GM12878 (cell line): ENCODE measurements at regions not wholly inside any gene's neighbourhood (a gene's known extent, or its start where the extent isn't known, plus 50 kb on each side); places are given as distances from the start of the nearest gene placed in this dataset.

Experiments
- ATAC-seq: fragments of 200-7000 bp; cut with Tn5 transposase; 3 replicates; pipeline ENCODE4 v1.9.1; 2020; ENCODE audit warnings: mild to moderate bottlenecking, moderate library complexity
- BruUV-seq: library from RNA; stranded (reverse); fragments of 400-500 nt; replicated peaks from 2 replicates; lab custom pipeline; 2021; lab: Mats Ljungman, UMichigan
- CTCF ChIA-PET: fragments of 300-600 bp; sonication (Branson Sonifier 250); formaldehyde crosslinking; extraction: SDS; loops from one replicate; lab custom pipeline; 2021; ENCODE audit warnings: inconsistent platforms; lab: Yijun Ruan, JAX
- POLR2A ChIA-PET: fragments of 350-600 bp; formaldehyde crosslinking; extraction: SDS; loops from one replicate; lab custom pipeline; 2021; ENCODE audit warnings: inconsistent platforms; lab: Charles Lee
- RAD21 ChIA-PET: fragments of 300-600 bp; sonication (Branson Sonifier 250); formaldehyde crosslinking; loops from one replicate; lab custom pipeline; 2023; ENCODE audit warnings: antibody characterized with exemption; ENCODE audit not compliant: unreplicated experiment; lab: Charles Lee
- SMC1A ChIA-PET: fragments of 300-600 bp; sonication (Branson Sonifier 250); formaldehyde crosslinking; loops from one replicate; lab custom pipeline; 2023; ENCODE audit not compliant: unreplicated experiment, uncharacterized antibody; lab: Charles Lee
- DNase-seq: peaks from one replicate; pipeline ENCODE4 v3.0.0-alpha.2; 2011; ENCODE audit warnings: low read depth, low spot score
- FAIRE-seq: peaks from 3 replicates; lab custom pipeline; 2011; peaks lifted over from hg19 to GRCh38; lab: Jason Lieb, UNC
- H2AFZ ChIP-seq: 2 replicates; pipeline ENCODE4 v1.6.0; 2011; ENCODE audit warnings: low read depth, low read length, control low read depth; ENCODE audit not compliant: control insufficient read depth
- H3K27ac ChIP-seq: 2 replicates; pipeline ENCODE4 v1.5.1; 2011; ENCODE audit warnings: control low read depth; ENCODE audit not compliant: control insufficient read depth, insufficient read depth
- H3K27me3 ChIP-seq, 2 experiments: replicated peaks in 1 of 2; 2 replicates each; pipeline versions ENCODE4 v1.6.0 to v1.6.1; 2011; ENCODE audit warnings: low read length in 1 of 2; ENCODE audit not compliant: control insufficient read depth in 2 of 2, insufficient read depth in 2 of 2
- H3K36me3 ChIP-seq, 2 experiments: 2 replicates each; pipeline ENCODE4 v1.5.1; 2011; ENCODE audit warnings: low read length in 1 of 2; ENCODE audit not compliant: control insufficient read depth in 2 of 2, insufficient read depth in 2 of 2
- H3K4me1 ChIP-seq: 2 replicates; pipeline ENCODE4 v1.6.1; 2011; ENCODE audit warnings: mild to moderate bottlenecking, low read length, moderate library complexity, mixed read lengths; ENCODE audit not compliant: control insufficient read depth, insufficient read depth
- H3K4me2 ChIP-seq: 2 replicates; pipeline ENCODE4 v1.6.0; 2011; ENCODE audit warnings: control low read depth; ENCODE audit not compliant: control insufficient read depth, insufficient read depth
- H3K4me3 ChIP-seq: fragments of 200-600 bp; sonication (generic); 2 replicates; pipeline ENCODE4 v1.5.1; 2016
- H3K79me2 ChIP-seq: 2 replicates; pipeline ENCODE4 v1.6.0; 2011; ENCODE audit warnings: low read length; ENCODE audit not compliant: control insufficient read depth, insufficient read depth
- H3K9ac ChIP-seq: 2 replicates; pipeline ENCODE4 v1.8.0; 2011; ENCODE audit warnings: low read length, control low read depth, mixed read lengths; ENCODE audit not compliant: control insufficient read depth, insufficient read depth
- H3K9me3 ChIP-seq: replicated peaks from 3 replicates; pipeline ENCODE4 v1.5.1; 2011; ENCODE audit warnings: mild to moderate bottlenecking, low read length; ENCODE audit not compliant: control insufficient read depth, insufficient read depth
- H4K20me1 ChIP-seq: 2 replicates; pipeline ENCODE4 v1.6.0; 2011; ENCODE audit not compliant: control insufficient read depth, insufficient read depth
- BACH1 ChIP-seq: fragments of 450-650 bp; IDR thresholded peaks from 2 replicates; pipeline ENCODE4 v1.6.1; 2017; ENCODE audit warnings: mild to moderate bottlenecking, borderline replicate concordance
- CHD1 ChIP-seq: IDR thresholded peaks from 2 replicates; pipeline ENCODE4 v1.6.1; 2012; ENCODE audit warnings: low read depth, low read length, improper control_type of control experiment
- CHD4 ChIP-seq: fragments of 200-600 bp; sonication (generic); IDR thresholded peaks from 2 replicates; pipeline ENCODE4 v1.6.1; 2016; ENCODE audit warnings: mild to moderate bottlenecking
- EGR1 ChIP-seq, 2 experiments: IDR thresholded peaks; 1 replicate in 1 of 2; 2 replicates in 1 of 2; pipeline ENCODE4 v1.6.1; 2011 to 2012; ENCODE audit warnings: low read depth in 2 of 2, low read length in 2 of 2, borderline replicate concordance in 1 of 2, mild to moderate bottlenecking in 1 of 2, moderate library complexity in 1 of 2
- FOXK2 ChIP-seq: fragments of 450-650 bp; IDR thresholded peaks from 2 replicates; pipeline ENCODE4 v1.6.1; 2017; ENCODE audit warnings: mild to moderate bottlenecking, moderate library complexity
- KDM1A ChIP-seq: fragments of 200-600 bp; sonication (generic); IDR thresholded peaks from 2 replicates; pipeline ENCODE4 v1.6.1; 2016; ENCODE audit warnings: borderline replicate concordance
- NFYA ChIP-seq: IDR thresholded peaks from 2 replicates; pipeline ENCODE4 v1.6.1; 2011; ENCODE audit warnings: low read depth, mild to moderate bottlenecking, low read length, improper control_type of control experiment, borderline replicate concordance
- NFYB ChIP-seq: IDR thresholded peaks from 2 replicates; pipeline ENCODE4 v1.6.1; 2011; ENCODE audit warnings: low read depth, mild to moderate bottlenecking, low read length, improper control_type of control experiment, moderate library complexity; ENCODE audit not compliant: insufficient read depth
- SMAD1 ChIP-seq: fragments of 450-650 bp; IDR thresholded peaks from 2 replicates; pipeline ENCODE4 v1.6.1; 2018; ENCODE audit warnings: mild to moderate bottlenecking, low read depth; ENCODE audit not compliant: partially characterized antibody
- SREBF1 ChIP-seq: IDR thresholded peaks from 2 replicates; pipeline ENCODE4 v1.6.1; 2012; ENCODE audit warnings: mild to moderate bottlenecking, low read length
- ZNF217 ChIP-seq: fragments of 450-650 bp; IDR thresholded peaks from 2 replicates; pipeline ENCODE4 v1.6.1; 2017; ENCODE audit warnings: antibody characterized with exemption, mild to moderate bottlenecking
- WGBS: methylation state at CpG from one replicate; pipeline ENCODE4 v1.1.6; 2016; ENCODE audit warnings: low lambda C conversion rate; ENCODE audit not compliant: insufficient replicate concordance, insufficient coverage; ENCODE audit errors: missing lambda C conversion rate; 5-methylcytosine and 5-hydroxymethylcytosine counted together
- in situ Hi-C: fragments of 300-500 bp; cut with MboI; formaldehyde crosslinking; loops from 9 replicates; pipeline ENCODE4 v1.14.3; 2018; ENCODE audit warnings: mixed read lengths
- intact Hi-C: fragments of 100-400 bp; cut with micrococcal nuclease; formaldehyde crosslinking; loops from one replicate; pipeline ENCODE4 v1.14.2; 2022; ENCODE audit not compliant: unreplicated experiment
- TF ChIP-seq, protein P1 (sequence below): fragments of 450-650 bp; formaldehyde crosslinking; IDR thresholded peaks from 2 replicates; pipeline ENCODE4 v1.5.0; 2022; ENCODE audit warnings: mild to moderate bottlenecking, missing genetic modification characterization
- TF ChIP-seq, protein P2 (sequence below), 3 experiments: IDR thresholded peaks in 2 of 3; conservative IDR thresholded peaks in 1 of 3; 2 replicates each; pipeline ENCODE4 v1.5.1; 2011; ENCODE audit warnings: low read depth in 3 of 3, low read length in 3 of 3, mild to moderate bottlenecking in 3 of 3, control low read depth in 2 of 3, moderate library complexity in 2 of 3, inconsistent platforms in 1 of 3, mixed read lengths in 1 of 3; ENCODE audit not compliant: control insufficient read depth in 2 of 3, insufficient read depth in 1 of 3; ENCODE audit errors: extremely low read depth in 1 of 3
- TF ChIP-seq, protein P3 (sequence below): IDR thresholded peaks from 2 replicates; pipeline ENCODE4 v1.6.1; 2011; ENCODE audit warnings: low read depth, mild to moderate bottlenecking, low read length, moderate library complexity, borderline replicate concordance; ENCODE audit errors: extremely low read depth

DNA sequence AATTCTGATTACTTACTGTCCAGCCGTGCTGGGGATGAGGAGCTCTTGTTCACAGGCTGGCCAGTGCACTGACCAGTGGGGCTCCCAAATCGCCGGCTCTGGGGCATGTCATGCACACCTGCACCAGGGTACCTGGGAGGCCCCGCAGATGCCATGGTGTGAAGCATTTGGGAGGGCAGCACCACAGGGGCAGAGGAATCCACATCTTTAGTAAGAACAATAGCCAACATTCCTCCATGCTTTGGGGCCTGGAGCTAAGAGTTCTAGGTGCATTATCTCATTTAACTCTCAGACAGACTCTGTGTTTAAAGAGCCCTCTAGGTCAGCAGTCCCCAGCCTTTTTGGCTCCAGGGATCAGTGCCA, 104.2 kb downstream of the ACKR3 start:
- no peaks in the 10 kb centered on the region for H3K36me3 ChIP-seq
- H3K27ac ChIP-seq: no peak overlapping the region
- RAD21 ChIA-PET: no interaction called here
- no peaks in the 10 kb centered on the region for H3K9me3 ChIP-seq
- intact Hi-C loops (no loop called here), in situ Hi-C loops (no loop called here)
- BruUV-seq: no TSS peak
- ATAC-seq (no peak), FAIRE-seq (no peak), DNase-seq (no peak)
- WGBS: 69% methylated on average over 4 of the region's 4 CpGs
- POLR2A ChIA-PET: no interaction called here
- H3K4me3 ChIP-seq: no peak overlapping the region
- CTCF ChIA-PET: no interaction called here
- no peak overlapping the region for H3K9ac ChIP-seq
- TF ChIP-seq SMAD1 (no peak), SREBF1 (no peak), NFYB (no peak), CHD4 (no peak), EGR1 (IDR thresholded peaks at IDR 0.05; ENCODE audit: borderline replicate concordance in 1 of 2, low read depth in 2 of 2, low read length in 2 of 2) (no peak), BACH1 (no peak), CHD1 (no peak), ZNF217 (no peak), FOXK2 (no peak), NFYA (no peak), KDM1A (no peak)
- TF ChIP-seq, protein P1, sequence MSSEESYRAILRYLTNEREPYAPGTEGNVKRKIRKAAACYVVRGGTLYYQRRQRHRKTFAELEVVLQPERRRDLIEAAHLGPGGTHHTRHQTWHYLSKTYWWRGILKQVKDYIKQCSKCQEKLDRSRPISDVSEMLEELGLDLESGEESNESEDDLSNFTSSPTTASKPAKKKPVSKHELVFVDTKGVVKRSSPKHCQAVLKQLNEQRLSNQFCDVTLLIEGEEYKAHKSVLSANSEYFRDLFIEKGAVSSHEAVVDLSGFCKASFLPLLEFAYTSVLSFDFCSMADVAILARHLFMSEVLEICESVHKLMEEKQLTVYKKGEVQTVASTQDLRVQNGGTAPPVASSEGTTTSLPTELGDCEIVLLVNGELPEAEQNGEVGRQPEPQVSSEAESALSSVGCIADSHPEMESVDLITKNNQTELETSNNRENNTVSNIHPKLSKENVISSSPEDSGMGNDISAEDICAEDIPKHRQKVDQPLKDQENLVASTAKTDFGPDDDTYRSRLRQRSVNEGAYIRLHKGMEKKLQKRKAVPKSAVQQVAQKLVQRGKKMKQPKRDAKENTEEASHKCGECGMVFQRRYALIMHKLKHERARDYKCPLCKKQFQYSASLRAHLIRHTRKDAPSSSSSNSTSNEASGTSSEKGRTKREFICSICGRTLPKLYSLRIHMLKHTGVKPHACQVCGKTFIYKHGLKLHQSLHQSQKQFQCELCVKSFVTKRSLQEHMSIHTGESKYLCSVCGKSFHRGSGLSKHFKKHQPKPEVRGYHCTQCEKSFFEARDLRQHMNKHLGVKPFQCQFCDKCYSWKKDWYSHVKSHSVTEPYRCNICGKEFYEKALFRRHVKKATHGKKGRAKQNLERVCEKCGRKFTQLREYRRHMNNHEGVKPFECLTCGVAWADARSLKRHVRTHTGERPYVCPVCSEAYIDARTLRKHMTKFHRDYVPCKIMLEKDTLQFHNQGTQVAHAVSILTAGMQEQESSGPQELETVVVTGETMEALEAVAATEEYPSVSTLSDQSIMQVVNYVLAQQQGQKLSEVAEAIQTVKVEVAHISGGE (CRISPR knock-in tag): no peak
- TF ChIP-seq, protein P2, sequence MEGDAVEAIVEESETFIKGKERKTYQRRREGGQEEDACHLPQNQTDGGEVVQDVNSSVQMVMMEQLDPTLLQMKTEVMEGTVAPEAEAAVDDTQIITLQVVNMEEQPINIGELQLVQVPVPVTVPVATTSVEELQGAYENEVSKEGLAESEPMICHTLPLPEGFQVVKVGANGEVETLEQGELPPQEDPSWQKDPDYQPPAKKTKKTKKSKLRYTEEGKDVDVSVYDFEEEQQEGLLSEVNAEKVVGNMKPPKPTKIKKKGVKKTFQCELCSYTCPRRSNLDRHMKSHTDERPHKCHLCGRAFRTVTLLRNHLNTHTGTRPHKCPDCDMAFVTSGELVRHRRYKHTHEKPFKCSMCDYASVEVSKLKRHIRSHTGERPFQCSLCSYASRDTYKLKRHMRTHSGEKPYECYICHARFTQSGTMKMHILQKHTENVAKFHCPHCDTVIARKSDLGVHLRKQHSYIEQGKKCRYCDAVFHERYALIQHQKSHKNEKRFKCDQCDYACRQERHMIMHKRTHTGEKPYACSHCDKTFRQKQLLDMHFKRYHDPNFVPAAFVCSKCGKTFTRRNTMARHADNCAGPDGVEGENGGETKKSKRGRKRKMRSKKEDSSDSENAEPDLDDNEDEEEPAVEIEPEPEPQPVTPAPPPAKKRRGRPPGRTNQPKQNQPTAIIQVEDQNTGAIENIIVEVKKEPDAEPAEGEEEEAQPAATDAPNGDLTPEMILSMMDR (IDR thresholded peaks at IDR 0.05 in 2 of 3, conservative IDR thresholded peaks at IDR 0.05 in 1 of 3; ENCODE audit: control insufficient read depth in 2 of 3, extremely low read depth in 1 of 3, insufficient read depth in 1 of 3, low read depth in 3 of 3, low read length in 3 of 3): no peak
- TF ChIP-seq, protein P3, sequence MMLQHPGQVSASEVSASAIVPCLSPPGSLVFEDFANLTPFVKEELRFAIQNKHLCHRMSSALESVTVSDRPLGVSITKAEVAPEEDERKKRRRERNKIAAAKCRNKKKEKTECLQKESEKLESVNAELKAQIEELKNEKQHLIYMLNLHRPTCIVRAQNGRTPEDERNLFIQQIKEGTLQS: no peak
- H3K4me1 ChIP-seq: no peaks in the 10 kb centered on the region
- H3K4me2 ChIP-seq: no peak overlapping the region
- SMC1A ChIA-PET: no interaction called here
- no peaks in the 10 kb centered on the region for H4K20me1 ChIP-seq
- peaks cover 0 to 1% of the 10 kb centered on the region in 2 experiments; a peak in 2 of 4 replicates for H3K27me3 ChIP-seq
- no peaks in the 10 kb centered on the region for H3K79me2 ChIP-seq
- no peak overlapping the region for H2AFZ ChIP-seq
